DND-41 (cell line): ENCODE measurements at regions not wholly inside any gene's neighbourhood (a gene's known extent, or its start where the extent isn't known, plus 50 kb on each side); places are given as distances from the start of the nearest gene placed in this dataset.

Experiments
- EZH2 ChIP-seq: IDR thresholded peaks from 3 replicates; pipeline ENCODE4 v1.6.1; 2012; ENCODE audit warnings: borderline replicate concordance, low read depth, mild to moderate bottlenecking, moderate library complexity, low read length, inconsistent platforms; ENCODE audit not compliant: severe bottlenecking
- TF ChIP-seq, protein P1 (sequence below): IDR thresholded peaks from 2 replicates; pipeline ENCODE4 v1.5.1; 2012; ENCODE audit warnings: borderline replicate concordance, low read length, moderate library complexity, mild to moderate bottlenecking; ENCODE audit not compliant: poor library complexity, severe bottlenecking; ENCODE audit errors: extremely low read depth

- TF ChIP-seq, protein P1, sequence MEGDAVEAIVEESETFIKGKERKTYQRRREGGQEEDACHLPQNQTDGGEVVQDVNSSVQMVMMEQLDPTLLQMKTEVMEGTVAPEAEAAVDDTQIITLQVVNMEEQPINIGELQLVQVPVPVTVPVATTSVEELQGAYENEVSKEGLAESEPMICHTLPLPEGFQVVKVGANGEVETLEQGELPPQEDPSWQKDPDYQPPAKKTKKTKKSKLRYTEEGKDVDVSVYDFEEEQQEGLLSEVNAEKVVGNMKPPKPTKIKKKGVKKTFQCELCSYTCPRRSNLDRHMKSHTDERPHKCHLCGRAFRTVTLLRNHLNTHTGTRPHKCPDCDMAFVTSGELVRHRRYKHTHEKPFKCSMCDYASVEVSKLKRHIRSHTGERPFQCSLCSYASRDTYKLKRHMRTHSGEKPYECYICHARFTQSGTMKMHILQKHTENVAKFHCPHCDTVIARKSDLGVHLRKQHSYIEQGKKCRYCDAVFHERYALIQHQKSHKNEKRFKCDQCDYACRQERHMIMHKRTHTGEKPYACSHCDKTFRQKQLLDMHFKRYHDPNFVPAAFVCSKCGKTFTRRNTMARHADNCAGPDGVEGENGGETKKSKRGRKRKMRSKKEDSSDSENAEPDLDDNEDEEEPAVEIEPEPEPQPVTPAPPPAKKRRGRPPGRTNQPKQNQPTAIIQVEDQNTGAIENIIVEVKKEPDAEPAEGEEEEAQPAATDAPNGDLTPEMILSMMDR, result no peak
- TF ChIP-seq EZH2, result no peak
Measured at GRCh38 chr5:167754501-167755021, 536.9 kb upstream of the WWC1 start.
